ENCODE measurements at regions not wholly inside any gene's neighbourhood (a gene's known extent, or its start where the extent isn't known, plus 50 kb on each side); places are given as distances from the start of the nearest gene placed in this dataset.

- CTCF ChIA-PET: no interaction called here
- H3K27me3 ChIP-seq (ENCODE audit: control insufficient read depth in 1 of 2, insufficient read depth in 2 of 2, low read length in 2 of 2): no peaks in the 10 kb centered on the region
- POLR2A ChIA-PET: no interaction called here
Observed at GRCh38 chr10:56920601-56921261, 559.7 kb upstream of the ZWINT start.

GRCh38 chr10:56912043-56912442 lies 551.0 kb upstream of the ZWINT start:
- Histone ChIP-seq H3K4me1 (ENCODE audit: insufficient read depth, low read length) (no peaks in the 10 kb centered on the region), H3K4me3 (ENCODE audit: low read length) (no peak overlapping the region), H3K9me3 (ENCODE audit: control insufficient read depth in 1 of 2, insufficient read depth in 1 of 2, low read length in 2 of 2) (peaks cover 0 to 7% of the 10 kb centered on the region in 2 experiments), H3K27me3 (ENCODE audit: control insufficient read depth in 1 of 2, insufficient read depth in 2 of 2, low read length in 2 of 2) (no peaks in the 10 kb centered on the region), H3K36me3 (ENCODE audit: insufficient read depth, low read length) (no peaks in the 10 kb centered on the region), H3K27ac (ENCODE audit: low read depth in 1 of 2, low read length in 2 of 2) (no peak overlapping the region)
- H3K4me3 Mint-ChIP-seq: no peak overlapping the region
- intact Hi-C loops (cut with DNase I, micrococcal nuclease): no loop called here
- ATAC-seq (ENCODE audit: poor library complexity) (no peak), DNase-seq (no peak)
- POLR2A ChIA-PET: no interaction called here
- H3K9me3 Mint-ChIP-seq: peaks cover 15% of the 10 kb centered on the region
- TF ChIP-seq CTCF (IDR thresholded peaks at IDR 0.05): no peak
- no peaks in the 10 kb centered on the region for H3K4me1 Mint-ChIP-seq (ENCODE audit: low read depth)
- no peak overlapping the region for H3K27ac Mint-ChIP-seq
- no peaks in the 10 kb centered on the region for H3K27me3 Mint-ChIP-seq
- CTCF ChIA-PET: no interaction called here
- no peaks in the 10 kb centered on the region for H3K36me3 Mint-ChIP-seq (ENCODE audit: low read depth)

More at GRCh38 chr10:56920601-56921261, 559.7 kb upstream of the ZWINT start:
- TF ChIP-seq CTCF (IDR thresholded peaks at IDR 0.05): no peak
- ATAC-seq (ENCODE audit: poor library complexity) (no peak), DNase-seq (no peak)
- no peaks in the 10 kb centered on the region for H3K36me3 ChIP-seq (ENCODE audit: insufficient read depth, low read length)
- intact Hi-C loops (cut with DNase I, micrococcal nuclease): no loop called here
- H3K27ac Mint-ChIP-seq: no peak overlapping the region
- peaks cover 20% of the 10 kb centered on the region for H3K9me3 Mint-ChIP-seq
- H3K27ac ChIP-seq (ENCODE audit: low read depth in 1 of 2, low read length in 2 of 2): no peak overlapping the region
- no peaks in the 10 kb centered on the region for H3K36me3 Mint-ChIP-seq (ENCODE audit: low read depth)
- no peaks in the 10 kb centered on the region for H3K27me3 Mint-ChIP-seq
- H3K4me3 ChIP-seq (ENCODE audit: low read length): no peak overlapping the region
- H3K9me3 ChIP-seq (ENCODE audit: control insufficient read depth in 1 of 2, insufficient read depth in 1 of 2, low read length in 2 of 2): peaks cover 0 to 9% of the 10 kb centered on the region in 2 experiments
- no peaks in the 10 kb centered on the region for H3K4me1 ChIP-seq (ENCODE audit: insufficient read depth, low read length)
- H3K4me1 Mint-ChIP-seq (ENCODE audit: low read depth): no peaks in the 10 kb centered on the region
- H3K4me3 Mint-ChIP-seq: no peak overlapping the region

GRCh38 chr10:56905051-56905450 lies 544.0 kb upstream of the ZWINT start:
- H3K27ac Mint-ChIP-seq: no peak overlapping the region
- Histone ChIP-seq H3K27me3 (ENCODE audit: control insufficient read depth in 1 of 2, insufficient read depth in 2 of 2, low read length in 2 of 2) (no peaks in the 10 kb centered on the region), H3K4me3 (ENCODE audit: low read length) (no peak overlapping the region), H3K27ac (ENCODE audit: low read depth in 1 of 2, low read length in 2 of 2) (no peak overlapping the region), H3K9me3 (ENCODE audit: control insufficient read depth in 1 of 2, insufficient read depth in 1 of 2, low read length in 2 of 2) (no peaks in the 10 kb centered on the region), H3K36me3 (ENCODE audit: insufficient read depth, low read length) (no peaks in the 10 kb centered on the region), H3K4me1 (ENCODE audit: insufficient read depth, low read length) (no peaks in the 10 kb centered on the region)
- no peak overlapping the region for H3K4me3 Mint-ChIP-seq
- ChIA-PET CTCF (no interaction called here), POLR2A (no interaction called here)
- H3K9me3 Mint-ChIP-seq: peaks cover 6% of the 10 kb centered on the region
- H3K27me3 Mint-ChIP-seq: no peaks in the 10 kb centered on the region
- ATAC-seq (ENCODE audit: poor library complexity) (no peak), DNase-seq (no peak)
- no peaks in the 10 kb centered on the region for H3K36me3 Mint-ChIP-seq (ENCODE audit: low read depth)
- TF ChIP-seq CTCF (IDR thresholded peaks at IDR 0.05): no peak
- intact Hi-C loops (cut with DNase I, micrococcal nuclease): no loop called here
- no peaks in the 10 kb centered on the region for H3K4me1 Mint-ChIP-seq (ENCODE audit: low read depth)

Data from CD4-positive, alpha-beta T cell (primary cell).